Activated CD4-positive, CD25-positive, alpha-beta regulatory T cell (primary cell): ENCODE measurements at regions not wholly inside any gene's neighbourhood (a gene's known extent, or its start where the extent isn't known, plus 50 kb on each side); places are given as distances from the start of the nearest gene placed in this dataset.
"Not testable (repeated sequence)": the region's sequence is repeated elsewhere in the genome, so short reads cannot be mapped to it uniquely, and the experiment has no call there.

Source experiments
- DNase-seq, 4 experiments: peaks; one replicate each; lab custom pipeline; 2025; lab: John Stamatoyannopoulos, UW

- no peak for DNase-seq
Observed at GRCh38 chr5:96483878-96484277, 50.8 kb upstream of the PCSK1 start.

GRCh38 chr5:96487859-96488258 is 54.8 kb upstream of the PCSK1 start:
- DNase-seq: no peak

GRCh38 chr5:96489532-96489931 is 56.5 kb upstream of the PCSK1 start:
- no peak for DNase-seq

- no peak for DNase-seq
Observed at GRCh38 chr5:96492459-96493047, 59.5 kb upstream of the PCSK1 start.

- DNase-seq: no peak
Observed at GRCh38 chr5:96493219-96493790, 60.3 kb upstream of the PCSK1 start.

GRCh38 chr5:96495412-96495811 is 62.4 kb upstream of the PCSK1 start:
- not testable (repeated sequence) for DNase-seq

GRCh38 chr5:96497027-96497426 is 64.0 kb upstream of the PCSK1 start:
- not testable (repeated sequence) for DNase-seq

- no peak for DNase-seq
Observed at GRCh38 chr5:96499753-96500345, 66.8 kb upstream of the PCSK1 start.

- DNase-seq: no peak
Observed at GRCh38 chr5:96501991-96502646, 69.1 kb upstream of the PCSK1 start.

GRCh38 chr5:96503501-96504236 is 70.6 kb upstream of the PCSK1 start:
- DNase-seq: no peak

- DNase-seq: no peak
Observed at GRCh38 chr5:96506376-96506775, 73.3 kb upstream of the PCSK1 start.

GRCh38 chr5:96506866-96507527 is 73.9 kb upstream of the PCSK1 start:
- no peak for DNase-seq

GRCh38 chr5:96509316-96509715 is 76.3 kb upstream of the PCSK1 start:
- DNase-seq: no peak

- DNase-seq: no peak
Observed at GRCh38 chr5:96509721-96510350, 76.8 kb upstream of the PCSK1 start.

GRCh38 chr5:96516631-96517071 is 83.6 kb upstream of the PCSK1 start:
- no peak for DNase-seq

- DNase-seq: no peak
Observed at GRCh38 chr5:96517295-96517694, 84.2 kb upstream of the PCSK1 start.

GRCh38 chr5:96520345-96520744 is 87.3 kb upstream of the PCSK1 start:
- DNase-seq: no peak

GRCh38 chr5:96522635-96523355 is 89.7 kb upstream of the PCSK1 start:
- no peak for DNase-seq

GRCh38 chr5:96527768-96528661 is 95.0 kb upstream of the PCSK1 start:
- no peak for DNase-seq
